HFFc6 (cell line): ENCODE measurements at regions not wholly inside any gene's neighbourhood (a gene's known extent, or its start where the extent isn't known, plus 50 kb on each side); places are given as distances from the start of the nearest gene placed in this dataset.
A peak's percentile ranks its signal among the peaks of the same experiment; 100 is the strongest.
"Not testable (repeated sequence)": the region's sequence is repeated elsewhere in the genome, so short reads cannot be mapped to it uniquely, and the experiment has no call there.

ENCODE experiments used
- DNase-seq: peaks from one replicate; pipeline ENCODE4 v3.0.0-alpha.2; 2018
- H3K27ac Mint-ChIP-seq: 2 replicates; pipeline ENCODE4 v1.8.0; 2020; ENCODE audit warnings: mild to moderate bottlenecking, mixed read lengths
- H3K27me3 Mint-ChIP-seq: 2 replicates; pipeline ENCODE4 v1.8.0; 2021; ENCODE audit warnings: mild to moderate bottlenecking, moderate library complexity, mixed read lengths; ENCODE audit not compliant: insufficient read depth
- H3K36me3 Mint-ChIP-seq: 2 replicates; pipeline ENCODE4 v1.8.0; 2021; ENCODE audit warnings: low read depth, mixed read lengths
- H3K4me1 Mint-ChIP-seq: 2 replicates; pipeline ENCODE4 v1.8.0; 2020; ENCODE audit warnings: low read depth, mixed read lengths
- H3K4me3 Mint-ChIP-seq: 2 replicates; pipeline ENCODE4 v1.8.0; 2020; ENCODE audit warnings: mild to moderate bottlenecking, moderate library complexity, mixed read lengths
- H3K9me3 Mint-ChIP-seq: 2 replicates; pipeline ENCODE4 v1.8.0; 2020; ENCODE audit warnings: mild to moderate bottlenecking, mixed read lengths
- TF ChIP-seq, protein P1 (sequence below): fragments of 200-600 bp; sonication (generic); IDR thresholded peaks from 2 replicates; pipeline ENCODE4 v1.5.0; 2021; ENCODE audit warnings: antibody characterized with exemption, mild to moderate bottlenecking

DNA sequence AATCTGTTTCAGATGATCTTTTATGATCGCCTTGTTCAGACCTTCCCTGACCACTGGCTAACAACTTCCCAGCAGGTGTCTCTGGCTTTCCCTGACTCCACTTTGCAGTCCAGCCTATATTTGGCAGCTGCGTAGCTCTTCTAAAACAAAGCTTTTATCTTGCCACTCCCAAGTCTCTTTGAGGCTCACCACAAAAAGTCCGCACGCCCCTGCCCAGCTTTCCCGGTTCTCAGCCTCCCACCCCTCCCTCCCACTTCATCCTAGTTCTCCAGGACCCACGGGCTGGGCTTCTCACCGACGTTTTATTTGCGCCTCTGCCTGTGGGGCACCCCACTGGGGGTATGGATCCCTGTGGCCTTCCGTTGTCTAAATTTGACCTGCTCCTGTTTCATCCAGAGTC, 58.9 kb upstream of the USP6NL start:
- no peak overlapping the region for H3K4me3 Mint-ChIP-seq
- no peaks in the 10 kb centered on the region for H3K36me3 Mint-ChIP-seq
- H3K27me3 Mint-ChIP-seq: peaks cover 11% of the 10 kb centered on the region
- H3K9me3 Mint-ChIP-seq: no peaks in the 10 kb centered on the region
- no peak overlapping the region for H3K27ac Mint-ChIP-seq
- DNase-seq: no peak
- H3K4me1 Mint-ChIP-seq: peaks cover 18% of the 10 kb centered on the region
- TF ChIP-seq, protein P1, sequence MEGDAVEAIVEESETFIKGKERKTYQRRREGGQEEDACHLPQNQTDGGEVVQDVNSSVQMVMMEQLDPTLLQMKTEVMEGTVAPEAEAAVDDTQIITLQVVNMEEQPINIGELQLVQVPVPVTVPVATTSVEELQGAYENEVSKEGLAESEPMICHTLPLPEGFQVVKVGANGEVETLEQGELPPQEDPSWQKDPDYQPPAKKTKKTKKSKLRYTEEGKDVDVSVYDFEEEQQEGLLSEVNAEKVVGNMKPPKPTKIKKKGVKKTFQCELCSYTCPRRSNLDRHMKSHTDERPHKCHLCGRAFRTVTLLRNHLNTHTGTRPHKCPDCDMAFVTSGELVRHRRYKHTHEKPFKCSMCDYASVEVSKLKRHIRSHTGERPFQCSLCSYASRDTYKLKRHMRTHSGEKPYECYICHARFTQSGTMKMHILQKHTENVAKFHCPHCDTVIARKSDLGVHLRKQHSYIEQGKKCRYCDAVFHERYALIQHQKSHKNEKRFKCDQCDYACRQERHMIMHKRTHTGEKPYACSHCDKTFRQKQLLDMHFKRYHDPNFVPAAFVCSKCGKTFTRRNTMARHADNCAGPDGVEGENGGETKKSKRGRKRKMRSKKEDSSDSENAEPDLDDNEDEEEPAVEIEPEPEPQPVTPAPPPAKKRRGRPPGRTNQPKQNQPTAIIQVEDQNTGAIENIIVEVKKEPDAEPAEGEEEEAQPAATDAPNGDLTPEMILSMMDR: no peak

DNA sequence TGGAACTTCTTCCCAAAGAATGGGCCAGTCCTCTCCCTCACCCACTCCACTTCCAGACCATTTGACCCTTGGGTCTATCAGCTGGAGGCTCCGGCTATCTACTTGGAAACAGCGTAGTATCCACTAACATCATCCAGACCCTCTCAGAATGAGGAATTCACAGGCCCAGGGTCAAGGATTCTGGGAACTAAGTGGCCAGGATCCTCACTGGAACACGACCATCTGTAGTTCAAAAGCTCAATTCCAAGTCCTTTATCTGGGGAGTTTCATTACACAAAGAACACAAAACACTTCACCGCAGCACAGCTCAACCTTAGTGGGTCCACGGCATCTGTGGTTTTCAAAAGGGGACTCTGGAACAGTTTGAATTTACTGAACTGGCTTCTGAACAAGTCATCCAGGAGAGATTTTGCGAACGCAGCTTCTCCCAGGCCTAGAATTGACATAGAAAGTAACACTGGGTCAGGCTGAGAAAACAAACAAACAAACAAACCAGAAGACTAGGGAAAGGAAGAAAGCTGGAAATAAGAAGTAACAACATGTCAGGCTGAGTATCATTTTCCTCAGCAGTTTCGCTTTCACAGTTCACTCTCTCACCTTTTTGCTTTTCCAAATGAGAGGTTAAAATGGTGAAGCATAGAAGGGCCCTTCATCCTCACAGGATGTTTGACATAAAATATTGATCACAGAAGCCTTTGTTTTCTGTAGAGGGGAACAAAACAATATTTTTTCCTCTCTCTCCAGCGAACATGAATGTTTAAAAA, 57.6 kb upstream of the USP6NL start:
- Mint-ChIP-seq H3K27me3 (peaks cover 23% of the 10 kb centered on the region), H3K4me3 (peak overlapping the region; percentile 70), H3K4me1 (peaks cover 15% of the 10 kb centered on the region), H3K36me3 (no peaks in the 10 kb centered on the region), H3K9me3 (no peaks in the 10 kb centered on the region), H3K27ac (no peak overlapping the region)
- TF ChIP-seq, protein P1: no peak
- no peak for DNase-seq

DNA sequence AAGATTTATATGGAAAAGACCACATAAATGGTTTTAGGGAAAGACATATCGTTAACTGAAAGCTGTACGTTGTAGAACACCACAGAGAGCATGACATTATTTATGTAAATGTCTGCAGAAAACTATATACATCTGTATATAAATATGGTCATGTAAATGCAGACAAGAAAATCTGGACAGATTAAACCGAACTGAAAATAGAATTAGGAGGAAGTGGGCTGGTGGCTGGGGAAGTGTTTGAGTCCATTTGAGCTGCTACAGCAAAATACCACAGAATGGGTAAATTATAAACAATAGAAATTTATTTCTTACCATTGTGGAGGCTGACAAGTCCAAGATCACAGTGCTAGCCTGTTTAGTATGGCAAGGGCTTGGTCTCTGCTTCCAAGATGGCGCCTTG, 56.3 kb upstream of the USP6NL start:
- Mint-ChIP-seq H3K36me3 (no peaks in the 10 kb centered on the region), H3K4me3 (no peak overlapping the region), H3K27me3 (peaks cover 28% of the 10 kb centered on the region), H3K4me1 (peaks cover 7% of the 10 kb centered on the region; the same call in 1 of the 2 replicates), H3K9me3 (no peaks in the 10 kb centered on the region), H3K27ac (no peak overlapping the region)
- no peak for DNase-seq
- TF ChIP-seq, protein P1: no peak

DNA sequence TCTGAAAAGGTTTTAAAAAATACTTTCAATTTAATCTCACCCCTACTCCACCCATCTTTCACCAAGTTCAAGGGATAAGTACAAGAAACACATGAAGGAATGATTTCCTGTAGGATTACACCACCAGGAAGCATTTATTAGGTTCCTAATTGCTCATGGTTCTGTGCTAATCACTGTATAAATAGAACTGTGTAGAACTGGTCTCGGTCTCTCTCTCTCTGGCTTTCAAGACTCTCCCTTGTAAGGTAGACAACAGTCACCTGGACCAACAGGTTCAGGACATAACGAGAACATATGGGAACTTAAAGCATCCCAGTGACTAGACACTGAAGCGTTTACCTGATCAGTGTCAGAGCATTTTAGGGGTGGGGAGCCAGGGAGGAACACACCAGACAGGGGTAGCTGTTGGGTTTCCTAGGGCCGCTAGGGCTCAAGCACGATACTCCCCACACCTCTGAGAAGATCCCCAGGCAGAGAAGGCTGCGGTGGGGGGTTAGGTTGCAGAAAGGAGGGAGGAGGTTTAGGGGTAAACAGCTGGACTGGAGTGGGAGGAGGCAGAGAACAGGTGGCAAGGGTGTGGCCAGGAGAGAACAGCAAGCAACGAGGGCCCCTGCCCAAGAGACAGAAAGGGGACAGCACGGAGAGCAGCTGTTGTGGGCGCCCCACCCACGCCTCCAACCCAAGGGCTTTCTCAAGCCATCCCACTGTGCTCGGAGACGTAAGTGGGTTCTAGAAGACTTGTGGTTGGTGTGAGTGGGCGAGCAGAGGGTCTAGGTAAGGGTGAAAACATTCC, 52.5 kb upstream of the USP6NL start:
- peaks cover 31% of the 10 kb centered on the region for H3K27me3 Mint-ChIP-seq
- H3K4me1 Mint-ChIP-seq: peaks cover 2% of the 10 kb centered on the region; the same call in 1 of the 2 replicates
- DNase-seq: no peak

DNA sequence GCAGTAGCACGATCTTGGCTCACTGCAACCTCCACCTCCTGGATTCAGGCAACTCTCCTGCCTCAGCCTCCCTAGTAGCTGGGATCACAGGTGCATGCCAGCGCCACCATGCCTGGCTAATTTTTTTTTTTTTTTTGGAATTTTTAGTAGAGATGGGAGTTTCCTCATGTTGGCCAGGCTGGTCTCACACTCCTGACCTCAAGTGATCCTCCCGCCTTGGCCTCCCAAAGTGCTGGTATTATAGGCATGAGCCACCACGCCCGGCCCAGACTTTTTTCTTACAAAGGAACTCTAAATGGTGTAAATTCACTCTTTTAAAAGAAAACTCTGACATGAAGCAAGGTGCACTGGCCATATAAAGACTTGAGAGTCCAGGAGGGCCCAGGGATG, 51.7 kb upstream of the USP6NL start:
- H3K4me3 Mint-ChIP-seq, H3K27ac Mint-ChIP-seq, H3K9me3 Mint-ChIP-seq, H3K4me1 Mint-ChIP-seq, H3K36me3 Mint-ChIP-seq, DNase-seq: not testable (repeated sequence)
- peaks cover 31% of the 10 kb centered on the region for H3K27me3 Mint-ChIP-seq

More for the DNA sequence above, 52.5 kb upstream of the USP6NL start:
- Mint-ChIP-seq H3K4me3 (no peak overlapping the region), H3K36me3 (no peaks in the 10 kb centered on the region), H3K9me3 (no peaks in the 10 kb centered on the region), H3K27ac (no peak overlapping the region)
- TF ChIP-seq, protein P1: no peak

DNA sequence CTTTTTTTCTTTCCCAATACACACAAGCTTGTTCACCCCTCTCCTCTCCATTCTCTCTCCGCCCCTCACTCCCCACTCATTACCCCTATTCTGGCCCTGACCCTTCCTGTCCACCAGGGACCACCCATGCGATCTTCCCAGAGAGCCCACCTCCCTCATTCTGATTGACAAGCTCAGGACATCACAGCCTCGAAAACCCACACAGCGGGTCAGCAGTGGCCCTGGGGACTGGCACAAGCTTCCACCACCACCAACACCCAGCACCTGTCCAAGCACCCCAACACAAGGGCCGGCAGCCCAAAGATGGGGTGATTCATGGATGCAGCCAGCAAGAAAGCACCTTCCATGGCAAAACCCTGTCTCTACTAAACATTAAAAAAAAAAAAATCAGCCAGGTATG, 50.0 kb upstream of the USP6NL start:
- no peak overlapping the region for H3K27ac Mint-ChIP-seq
- no peaks in the 10 kb centered on the region for H3K4me1 Mint-ChIP-seq
- DNase-seq: no peak
- peaks cover 31% of the 10 kb centered on the region for H3K27me3 Mint-ChIP-seq
- TF ChIP-seq, protein P1: no peak
- H3K4me3 Mint-ChIP-seq: no peak overlapping the region
- no peaks in the 10 kb centered on the region for H3K36me3 Mint-ChIP-seq
- H3K9me3 Mint-ChIP-seq: no peaks in the 10 kb centered on the region
